Activated naive CD4-positive, alpha-beta T cell treated with anti-CD3 and anti-CD28 coated beads, Interleukin-2, amount 10 ng/mL, durations not matched to agents 7 days and 5 days (primary cell): ENCODE measurements at regions not wholly inside any gene's neighbourhood (a gene's known extent, or its start where the extent isn't known, plus 50 kb on each side); places are given as distances from the start of the nearest gene placed in this dataset.

Experiments
- CTCF ChIA-PET: fragments of 350-600 bp; sonication (Branson Sonifier 250); formaldehyde crosslinking; loops from one replicate; lab custom pipeline; 2021; ENCODE audit warnings: antibody characterized with exemption; lab: Charles Lee
- DNase-seq: peaks from one replicate; pipeline ENCODE4 v3.0.0-alpha.2; 2020
- H3K27ac Mint-ChIP-seq: one replicate; pipeline ENCODE4 v1.8.0; 2021; ENCODE audit warnings: mild to moderate bottlenecking, moderate library complexity, mixed read lengths
- H3K27me3 Mint-ChIP-seq: one replicate; pipeline ENCODE4 v1.8.0; 2021; ENCODE audit warnings: mild to moderate bottlenecking, mixed read lengths
- H3K36me3 Mint-ChIP-seq: one replicate; pipeline ENCODE4 v1.8.0; 2021; ENCODE audit warnings: mixed read lengths
- H3K4me1 Mint-ChIP-seq: one replicate; pipeline ENCODE4 v1.8.0; 2021; ENCODE audit warnings: mixed read lengths
- H3K4me3 Mint-ChIP-seq: one replicate; pipeline ENCODE4 v1.8.0; 2021; ENCODE audit warnings: mild to moderate bottlenecking, moderate library complexity, mixed read lengths
- H3K9me3 Mint-ChIP-seq: one replicate; pipeline ENCODE4 v1.8.0; 2021; ENCODE audit warnings: mixed read lengths

DNA sequence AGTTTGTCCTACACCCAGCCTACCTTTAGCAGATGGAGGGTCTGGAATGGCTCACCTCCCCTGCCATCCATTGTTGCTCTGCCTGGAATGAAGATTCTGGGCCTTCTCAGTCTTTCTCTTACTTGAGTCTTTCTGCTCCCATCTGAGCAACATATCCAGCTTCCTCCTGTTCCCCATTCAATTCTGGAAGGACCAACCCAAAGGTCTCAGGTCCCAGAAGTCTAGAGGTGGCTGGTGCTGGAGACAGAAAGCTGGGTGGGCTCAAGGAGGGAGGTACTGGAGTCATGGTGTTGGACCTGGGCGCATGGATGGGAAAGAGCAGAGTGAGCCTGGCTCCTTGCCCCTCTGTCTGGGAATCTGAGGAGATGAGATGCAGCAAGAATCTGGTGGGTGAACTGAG lies 93.5 kb upstream of the SIX3 start:
- CTCF ChIA-PET: no interaction called here
- H3K4me3 Mint-ChIP-seq: no peak overlapping the region
- H3K27me3 Mint-ChIP-seq: peaks cover 23% of the 10 kb centered on the region
- H3K9me3 Mint-ChIP-seq: no peaks in the 10 kb centered on the region
- no peaks in the 10 kb centered on the region for H3K36me3 Mint-ChIP-seq
- H3K27ac Mint-ChIP-seq: no peak overlapping the region
- H3K4me1 Mint-ChIP-seq: no peaks in the 10 kb centered on the region
- no peak for DNase-seq

DNA sequence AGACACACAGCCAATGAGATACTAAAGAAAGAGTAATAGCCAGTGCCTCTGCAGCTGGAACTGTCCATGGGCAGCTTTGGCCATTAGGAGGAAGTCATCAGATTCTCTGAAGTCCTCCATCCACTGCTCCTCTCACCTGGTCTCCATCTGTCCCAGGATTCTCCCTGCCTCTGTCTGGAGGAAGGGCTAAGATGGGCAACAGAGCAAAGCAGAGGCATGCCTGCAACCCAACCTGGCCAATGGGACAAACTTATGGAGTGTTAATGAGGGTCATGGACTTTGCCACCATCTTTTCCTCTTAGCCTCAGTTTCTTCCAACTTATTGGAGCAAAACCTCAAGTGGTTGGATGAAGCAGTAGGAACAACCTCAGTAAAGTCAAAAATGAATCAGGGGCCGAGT lies 91.5 kb upstream of the SIX3 start:
- Mint-ChIP-seq H3K27ac (no peak overlapping the region), H3K9me3 (no peaks in the 10 kb centered on the region)

GRCh38 chr2:44851518-44851917 lies 90.0 kb upstream of the SIX3 start:
- no peak for DNase-seq
- CTCF ChIA-PET: no interaction called here
- no peaks in the 10 kb centered on the region for H3K36me3 Mint-ChIP-seq
- H3K27me3 Mint-ChIP-seq: peaks cover 23% of the 10 kb centered on the region
- no peak overlapping the region for H3K27ac Mint-ChIP-seq
- H3K4me3 Mint-ChIP-seq: no peak overlapping the region
- H3K4me1 Mint-ChIP-seq: no peaks in the 10 kb centered on the region
- no peaks in the 10 kb centered on the region for H3K9me3 Mint-ChIP-seq

More for the DNA sequence above, 91.5 kb upstream of the SIX3 start:
- Mint-ChIP-seq H3K36me3 (no peaks in the 10 kb centered on the region), H3K4me1 (no peaks in the 10 kb centered on the region), H3K4me3 (no peak overlapping the region), H3K27me3 (peaks cover 23% of the 10 kb centered on the region)
- CTCF ChIA-PET: no interaction called here
- no peak for DNase-seq

DNA sequence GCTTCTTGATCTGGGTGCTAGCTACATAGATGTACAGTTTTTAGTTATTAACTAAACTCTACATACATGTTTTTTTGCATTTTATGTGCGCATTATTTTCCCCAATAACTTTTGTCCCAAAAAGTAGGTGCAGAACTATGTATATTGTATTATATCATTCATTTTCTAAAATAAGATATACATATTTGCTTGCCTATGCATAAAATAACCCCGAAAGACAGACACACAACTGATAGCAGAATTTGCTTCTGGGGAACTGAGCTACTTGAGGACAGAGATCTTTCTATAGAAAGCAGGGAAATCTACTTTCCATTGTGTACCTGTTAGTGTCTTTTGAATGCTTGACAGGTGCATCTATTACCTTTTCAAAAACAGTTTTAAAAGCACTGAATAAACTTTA lies 88.9 kb upstream of the SIX3 start:
- Mint-ChIP-seq H3K27me3 (peaks cover 26% of the 10 kb centered on the region), H3K36me3 (no peaks in the 10 kb centered on the region)
- CTCF ChIA-PET: no interaction called here

GRCh38 chr2:44859337-44859736 lies 82.2 kb upstream of the SIX3 start:
- Mint-ChIP-seq H3K4me1 (no peaks in the 10 kb centered on the region), H3K36me3 (no peaks in the 10 kb centered on the region), H3K27ac (no peak overlapping the region), H3K9me3 (no peaks in the 10 kb centered on the region), H3K27me3 (peaks cover 14% of the 10 kb centered on the region), H3K4me3 (no peak overlapping the region)
- CTCF ChIA-PET: no interaction called here
- DNase-seq: no peak

More for the DNA sequence above, 88.9 kb upstream of the SIX3 start:
- no peak overlapping the region for H3K4me3 Mint-ChIP-seq
- no peak overlapping the region for H3K27ac Mint-ChIP-seq
- H3K9me3 Mint-ChIP-seq: no peaks in the 10 kb centered on the region
- no peak for DNase-seq
- no peaks in the 10 kb centered on the region for H3K4me1 Mint-ChIP-seq

GRCh38 chr2:44866152-44866551 lies 75.3 kb upstream of the SIX3 start:
- CTCF ChIA-PET: no interaction called here
- peaks cover 13% of the 10 kb centered on the region for H3K27me3 Mint-ChIP-seq
- H3K4me1 Mint-ChIP-seq: no peaks in the 10 kb centered on the region
- DNase-seq: no peak
- no peak overlapping the region for H3K27ac Mint-ChIP-seq
- H3K36me3 Mint-ChIP-seq: no peaks in the 10 kb centered on the region
- no peaks in the 10 kb centered on the region for H3K9me3 Mint-ChIP-seq
- H3K4me3 Mint-ChIP-seq: no peak overlapping the region

DNA sequence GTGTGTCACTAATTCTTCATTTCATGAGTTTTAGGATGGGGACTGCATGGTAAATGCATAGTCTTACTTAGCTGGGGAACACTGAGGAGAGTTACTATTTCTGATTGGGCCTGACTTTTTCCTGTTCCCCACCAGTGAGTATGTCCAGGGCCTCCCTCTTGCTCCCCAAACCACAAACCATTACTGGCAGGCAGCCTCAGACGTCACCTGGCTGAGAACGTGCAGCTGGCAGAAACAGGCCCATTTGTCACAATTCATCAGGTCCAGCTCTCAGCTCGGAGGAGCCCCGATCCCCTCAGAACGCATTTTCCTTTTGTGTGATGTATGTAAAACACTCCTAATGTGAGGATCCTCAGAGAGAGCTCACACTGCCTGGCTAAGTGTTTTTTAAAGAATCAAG lies 71.7 kb upstream of the SIX3 start:
- Mint-ChIP-seq H3K4me1 (no peaks in the 10 kb centered on the region), H3K9me3 (no peaks in the 10 kb centered on the region), H3K27me3 (peaks cover 13% of the 10 kb centered on the region), H3K27ac (no peak overlapping the region), H3K36me3 (no peaks in the 10 kb centered on the region), H3K4me3 (no peak overlapping the region)
- CTCF ChIA-PET: no interaction called here
- DNase-seq: no peak

DNA sequence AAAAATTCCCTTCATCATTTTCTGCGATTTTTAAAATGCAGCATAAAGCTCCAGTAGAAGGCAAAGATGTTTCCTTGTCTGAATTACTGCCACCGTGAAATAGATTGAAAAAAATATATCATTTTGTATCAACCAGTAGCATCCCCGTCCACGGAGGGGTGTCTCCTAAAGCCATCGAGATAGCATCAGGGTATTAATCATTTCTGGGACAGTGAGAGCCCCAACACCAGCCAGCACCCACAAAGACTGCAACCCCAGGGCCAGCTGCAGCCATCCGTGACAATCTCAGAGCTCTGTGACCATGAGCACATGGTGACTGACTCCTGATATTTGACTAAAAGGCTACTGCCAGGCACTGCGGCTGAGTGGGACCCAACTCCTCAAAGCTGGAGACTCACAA lies 64.1 kb upstream of the SIX3 start:
- Mint-ChIP-seq H3K27ac (no peak overlapping the region), H3K9me3 (peaks cover 7% of the 10 kb centered on the region), H3K36me3 (no peaks in the 10 kb centered on the region), H3K4me1 (no peaks in the 10 kb centered on the region), H3K4me3 (no peak overlapping the region), H3K27me3 (peaks cover 3% of the 10 kb centered on the region)
- CTCF ChIA-PET: no interaction called here
- no peak for DNase-seq

GRCh38 chr2:44879269-44880124 lies 62.0 kb upstream of the SIX3 start:
- Mint-ChIP-seq H3K27ac (no peak overlapping the region), H3K4me1 (no peaks in the 10 kb centered on the region), H3K27me3 (peaks cover 3% of the 10 kb centered on the region), H3K36me3 (no peaks in the 10 kb centered on the region), H3K9me3 (peaks cover 7% of the 10 kb centered on the region), H3K4me3 (no peak overlapping the region)
- CTCF ChIA-PET: no interaction called here
- DNase-seq: no peak

GRCh38 chr2:44880125-44880483 lies 61.4 kb upstream of the SIX3 start:
- CTCF ChIA-PET: no interaction called here
- Mint-ChIP-seq H3K9me3 (peaks cover 7% of the 10 kb centered on the region), H3K4me1 (no peaks in the 10 kb centered on the region), H3K27ac (no peak overlapping the region), H3K27me3 (peaks cover 2% of the 10 kb centered on the region), H3K4me3 (no peak overlapping the region), H3K36me3 (no peaks in the 10 kb centered on the region)
- DNase-seq: no peak

DNA sequence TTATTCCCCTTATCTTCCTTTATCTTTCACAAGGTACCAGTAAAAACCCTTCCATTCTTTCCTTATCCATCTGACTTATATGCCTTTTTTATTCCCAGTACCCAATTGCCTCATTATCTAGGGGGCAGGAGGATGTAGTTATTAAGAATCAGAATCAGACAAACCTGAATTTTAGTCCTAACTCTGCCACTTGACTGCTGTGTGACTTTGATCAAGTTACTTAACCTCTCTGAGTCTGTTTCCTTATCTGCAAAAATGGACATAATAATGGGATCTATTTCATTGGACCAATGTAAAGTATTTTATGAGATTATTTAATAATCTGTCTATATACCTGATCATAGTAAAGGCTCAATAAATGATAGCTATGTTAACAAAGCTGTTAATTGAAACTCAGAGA lies 59.6 kb upstream of the SIX3 start:
- CTCF ChIA-PET: no interaction called here
- H3K9me3 Mint-ChIP-seq: no peaks in the 10 kb centered on the region
- H3K4me3 Mint-ChIP-seq: no peak overlapping the region
- no peak for DNase-seq
- H3K27me3 Mint-ChIP-seq: peaks cover 5% of the 10 kb centered on the region
- H3K27ac Mint-ChIP-seq: no peak overlapping the region
- H3K4me1 Mint-ChIP-seq: no peaks in the 10 kb centered on the region
- H3K36me3 Mint-ChIP-seq: no peaks in the 10 kb centered on the region

DNA sequence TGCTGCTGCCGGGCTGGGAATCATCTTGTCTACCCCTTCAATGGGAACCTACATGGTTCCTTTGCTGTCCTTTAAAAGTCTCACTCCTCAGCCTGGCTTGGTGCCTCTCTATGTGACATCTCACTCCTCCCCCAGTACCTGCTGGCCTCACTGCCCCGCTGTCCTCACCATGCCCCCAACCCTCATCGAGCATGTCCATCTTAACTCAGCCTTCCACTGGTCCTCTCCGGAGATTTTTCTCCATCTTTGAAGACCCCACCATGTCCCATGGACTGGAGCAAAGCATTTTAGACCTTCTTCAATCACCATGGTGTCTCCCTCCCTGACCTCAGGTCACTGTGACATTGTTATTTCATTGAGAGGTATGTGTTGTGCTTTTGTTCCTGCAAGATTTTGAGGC lies 58.1 kb upstream of the SIX3 start:
- H3K4me3 Mint-ChIP-seq: no peak overlapping the region

DNA sequence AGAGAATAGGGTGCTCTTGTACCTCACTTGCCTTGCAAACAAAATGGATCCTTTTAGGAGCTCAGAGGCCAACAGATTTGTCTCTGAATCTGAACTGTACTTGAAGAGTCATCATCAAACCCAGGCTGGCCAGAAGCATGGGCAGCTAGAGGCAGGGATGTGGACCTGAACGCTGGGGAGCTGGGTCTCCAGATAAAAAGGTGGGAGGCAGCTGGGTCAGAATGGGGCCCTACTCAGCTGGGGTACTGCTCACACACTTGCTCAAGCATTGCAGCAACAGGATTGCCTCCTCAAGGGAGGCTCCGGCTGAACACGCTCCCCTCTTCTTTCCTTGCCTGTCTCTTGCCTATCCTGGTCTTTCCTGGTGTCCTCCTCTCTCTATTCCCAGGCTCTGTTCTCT lies 57.3 kb upstream of the SIX3 start:
- H3K36me3 Mint-ChIP-seq: no peaks in the 10 kb centered on the region
- CTCF ChIA-PET: no interaction called here

More for the DNA sequence above, 58.1 kb upstream of the SIX3 start:
- H3K27me3 Mint-ChIP-seq: peaks cover 12% of the 10 kb centered on the region
- H3K9me3 Mint-ChIP-seq: no peaks in the 10 kb centered on the region
- H3K4me1 Mint-ChIP-seq: no peaks in the 10 kb centered on the region
- H3K36me3 Mint-ChIP-seq: no peaks in the 10 kb centered on the region
- no peak for DNase-seq
- CTCF ChIA-PET: interaction anchor here (1.2 kb wide), 1 partner anchor 404 kb away, joined by 3 read pairs; no protein-coding TSS in a partner anchor
- no peak overlapping the region for H3K27ac Mint-ChIP-seq

GRCh38 chr2:44884677-44885076 lies 56.8 kb upstream of the SIX3 start:
- Mint-ChIP-seq H3K9me3 (no peaks in the 10 kb centered on the region), H3K27ac (no peak overlapping the region), H3K36me3 (no peaks in the 10 kb centered on the region), H3K4me3 (no peak overlapping the region), H3K4me1 (no peaks in the 10 kb centered on the region), H3K27me3 (peaks cover 18% of the 10 kb centered on the region)
- no peak for DNase-seq
- CTCF ChIA-PET: no interaction called here

More for the DNA sequence above, 57.3 kb upstream of the SIX3 start:
- no peaks in the 10 kb centered on the region for H3K9me3 Mint-ChIP-seq
- no peaks in the 10 kb centered on the region for H3K4me1 Mint-ChIP-seq
- H3K27ac Mint-ChIP-seq: no peak overlapping the region
- peaks cover 18% of the 10 kb centered on the region for H3K27me3 Mint-ChIP-seq
- no peak for DNase-seq
- no peak overlapping the region for H3K4me3 Mint-ChIP-seq

DNA sequence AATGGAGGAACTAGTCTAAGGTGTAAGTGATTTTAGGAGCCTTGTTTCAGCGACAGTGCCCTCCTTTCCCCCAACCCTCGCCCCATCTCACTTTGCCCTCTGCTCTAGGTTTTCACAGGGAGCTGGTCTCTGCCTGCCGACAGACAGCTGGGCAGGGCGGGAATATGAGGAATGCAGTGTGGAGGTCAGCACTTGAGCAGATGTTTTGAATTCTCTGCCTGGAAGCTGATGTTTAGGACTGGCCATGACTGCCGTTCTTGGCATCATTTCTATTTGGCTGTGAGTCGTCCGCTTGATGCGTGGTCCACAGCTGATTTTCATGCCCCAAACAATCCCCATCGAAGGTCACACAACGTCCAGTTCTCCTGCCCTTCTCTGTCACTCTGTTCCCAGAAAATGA lies 55.1 kb upstream of the SIX3 start:
- Mint-ChIP-seq H3K4me1 (no peaks in the 10 kb centered on the region), H3K27me3 (peaks cover 18% of the 10 kb centered on the region), H3K9me3 (no peaks in the 10 kb centered on the region), H3K27ac (no peak overlapping the region), H3K36me3 (no peaks in the 10 kb centered on the region), H3K4me3 (no peak overlapping the region)
- DNase-seq: no peak
- CTCF ChIA-PET: no interaction called here
